RWPE2 (cell line): ENCODE measurements at regions not wholly inside any gene's neighbourhood (a gene's known extent, or its start where the extent isn't known, plus 50 kb on each side); places are given as distances from the start of the nearest gene placed in this dataset.

ENCODE experiments used
- ATAC-seq: fragments of 200-7000 bp; cut with Tn5 transposase; 3 replicates; pipeline ENCODE4 v1.9.1; 2021; ENCODE audit warnings: low read depth
- DNase-seq: peaks from one replicate; pipeline ENCODE4 v3.0.0-alpha.2; 2020; ENCODE audit warnings: low spot score
- H3K27ac ChIP-seq: fragments of 450-650 bp; 2 replicates; pipeline ENCODE4 v1.5.1; 2017; ENCODE audit warnings: mild to moderate bottlenecking; ENCODE audit not compliant: poor library complexity, severe bottlenecking
- H3K27me3 ChIP-seq: fragments of 250-450 bp; sonication (Bioruptor Pico); 2 replicates; pipeline ENCODE4 v1.5.1; 2021; ENCODE audit warnings: mild to moderate bottlenecking, moderate library complexity; ENCODE audit not compliant: insufficient read depth, poor library complexity, severe bottlenecking
- H3K36me3 ChIP-seq: fragments of 250-450 bp; sonication (Bioruptor Pico); 2 replicates; pipeline ENCODE4 v1.5.1; 2020; ENCODE audit warnings: low read depth, mild to moderate bottlenecking, moderate library complexity
- H3K4me1 ChIP-seq: fragments of 250-450 bp; sonication (Bioruptor Pico); 2 replicates; pipeline ENCODE4 v1.5.1; 2021; ENCODE audit warnings: mild to moderate bottlenecking, moderate library complexity; ENCODE audit not compliant: insufficient read depth, poor library complexity, severe bottlenecking
- H3K4me3 ChIP-seq: fragments of 250-450 bp; sonication (Bioruptor Pico); 2 replicates; pipeline ENCODE4 v1.5.1; 2021; ENCODE audit warnings: mild to moderate bottlenecking, moderate library complexity; ENCODE audit not compliant: severe bottlenecking
- H3K9me3 ChIP-seq: fragments of 250-450 bp; sonication (Bioruptor Pico); 2 replicates; pipeline ENCODE4 v1.5.1; 2021; ENCODE audit warnings: mild to moderate bottlenecking, moderate library complexity; ENCODE audit not compliant: severe bottlenecking
- TF ChIP-seq, protein P1 (sequence below): fragments of 450-650 bp; IDR thresholded peaks from one replicate; pipeline ENCODE4 v1.5.1; 2017; ENCODE audit warnings: mild to moderate bottlenecking, moderate library complexity; ENCODE audit not compliant: poor library complexity, severe bottlenecking

DNA sequence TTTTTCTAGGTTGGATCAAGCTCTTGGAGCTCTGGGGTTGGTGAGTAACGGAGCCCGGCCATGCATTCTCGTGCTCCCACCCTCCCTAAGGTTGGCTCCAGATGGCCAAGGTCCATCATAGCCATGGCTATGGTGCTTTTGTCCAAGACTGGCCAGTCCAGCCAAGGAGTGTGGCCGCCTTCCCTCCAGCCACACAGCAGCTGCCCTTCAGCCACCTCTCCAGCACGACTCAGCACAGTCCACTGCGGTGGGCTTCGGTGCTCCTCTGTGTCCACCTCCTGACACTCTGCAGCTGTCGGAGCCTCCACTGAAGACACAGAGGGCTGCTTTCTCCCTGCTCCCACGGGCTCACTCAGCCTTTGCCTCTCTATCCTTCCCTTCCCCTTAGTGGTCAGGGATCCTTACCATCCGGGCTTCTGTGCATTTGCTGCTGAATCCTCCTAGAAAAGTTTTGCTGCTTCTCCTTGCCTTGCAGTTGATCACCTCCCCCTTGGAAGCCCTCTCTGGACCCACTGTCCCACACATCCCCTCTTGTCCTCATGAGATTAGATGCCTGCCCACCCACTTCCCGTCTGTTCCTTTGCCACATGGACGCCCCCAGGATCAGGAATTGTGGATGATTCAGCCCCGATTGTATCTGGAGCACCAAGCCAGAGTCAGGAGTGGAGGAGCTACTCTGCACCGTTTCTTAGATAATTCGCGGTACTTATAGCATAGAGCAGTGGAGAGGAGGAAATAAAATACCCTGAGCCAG, 177.1 kb upstream of the COPS8 start:
- Histone ChIP-seq H3K27me3 (no peaks in the 10 kb centered on the region), H3K9me3 (no peaks in the 10 kb centered on the region), H3K4me3 (no peak overlapping the region), H3K36me3 (no peaks in the 10 kb centered on the region), H3K4me1 (no peaks in the 10 kb centered on the region), H3K27ac (no peak overlapping the region)
- no peak for DNase-seq
- TF ChIP-seq, protein P1, sequence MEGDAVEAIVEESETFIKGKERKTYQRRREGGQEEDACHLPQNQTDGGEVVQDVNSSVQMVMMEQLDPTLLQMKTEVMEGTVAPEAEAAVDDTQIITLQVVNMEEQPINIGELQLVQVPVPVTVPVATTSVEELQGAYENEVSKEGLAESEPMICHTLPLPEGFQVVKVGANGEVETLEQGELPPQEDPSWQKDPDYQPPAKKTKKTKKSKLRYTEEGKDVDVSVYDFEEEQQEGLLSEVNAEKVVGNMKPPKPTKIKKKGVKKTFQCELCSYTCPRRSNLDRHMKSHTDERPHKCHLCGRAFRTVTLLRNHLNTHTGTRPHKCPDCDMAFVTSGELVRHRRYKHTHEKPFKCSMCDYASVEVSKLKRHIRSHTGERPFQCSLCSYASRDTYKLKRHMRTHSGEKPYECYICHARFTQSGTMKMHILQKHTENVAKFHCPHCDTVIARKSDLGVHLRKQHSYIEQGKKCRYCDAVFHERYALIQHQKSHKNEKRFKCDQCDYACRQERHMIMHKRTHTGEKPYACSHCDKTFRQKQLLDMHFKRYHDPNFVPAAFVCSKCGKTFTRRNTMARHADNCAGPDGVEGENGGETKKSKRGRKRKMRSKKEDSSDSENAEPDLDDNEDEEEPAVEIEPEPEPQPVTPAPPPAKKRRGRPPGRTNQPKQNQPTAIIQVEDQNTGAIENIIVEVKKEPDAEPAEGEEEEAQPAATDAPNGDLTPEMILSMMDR = no peak
- no peak for ATAC-seq

DNA sequence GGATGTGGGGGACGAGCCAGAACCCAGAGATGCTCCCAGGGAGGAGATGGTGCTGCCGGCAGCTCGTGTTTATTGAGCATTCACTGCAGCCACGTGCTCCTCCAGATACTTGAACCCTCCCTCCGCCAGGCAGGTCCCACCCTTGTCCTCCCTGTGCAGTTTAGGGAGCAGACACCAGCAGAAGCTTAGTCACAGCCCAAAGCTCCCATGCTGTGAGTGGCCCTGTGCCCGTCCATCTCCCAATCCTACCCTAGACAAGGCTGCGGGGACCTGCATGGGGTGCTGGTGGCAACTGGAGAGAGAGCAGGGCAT, 176.5 kb upstream of the COPS8 start:
- Histone ChIP-seq H3K4me3 (no peak overlapping the region), H3K27me3 (no peaks in the 10 kb centered on the region), H3K4me1 (no peaks in the 10 kb centered on the region), H3K27ac (no peak overlapping the region), H3K9me3 (no peaks in the 10 kb centered on the region), H3K36me3 (no peaks in the 10 kb centered on the region)
- no peak for DNase-seq
- TF ChIP-seq, protein P1 = no peak
- no peak for ATAC-seq

DNA sequence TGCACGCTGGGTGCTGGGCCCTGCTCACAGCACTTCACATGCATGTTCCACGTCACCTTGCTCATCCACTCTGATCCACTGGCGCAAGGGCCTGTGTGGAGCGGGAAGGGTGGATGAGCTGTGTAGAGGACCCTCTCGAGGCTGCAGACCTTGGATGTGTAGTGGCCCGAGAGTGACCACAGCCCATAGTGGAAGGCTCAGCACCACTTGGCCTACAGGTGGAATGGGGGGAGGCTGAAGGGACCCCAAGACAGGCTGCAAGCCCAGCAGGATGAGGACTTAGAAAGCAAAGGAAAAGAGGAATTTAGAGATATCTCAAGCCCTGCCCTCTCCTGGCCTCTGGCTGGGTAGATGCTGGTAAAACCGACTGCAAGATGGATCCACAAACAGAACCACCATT, 175.9 kb upstream of the COPS8 start:
- DNase-seq (no peak), ATAC-seq (no peak)
- no peaks in the 10 kb centered on the region for H3K27me3 ChIP-seq
- no peak overlapping the region for H3K4me3 ChIP-seq
- H3K9me3 ChIP-seq = no peaks in the 10 kb centered on the region
- H3K36me3 ChIP-seq = no peaks in the 10 kb centered on the region
- H3K4me1 ChIP-seq = no peaks in the 10 kb centered on the region
- H3K27ac ChIP-seq = no peak overlapping the region
- TF ChIP-seq, protein P1 = no peak

DNA sequence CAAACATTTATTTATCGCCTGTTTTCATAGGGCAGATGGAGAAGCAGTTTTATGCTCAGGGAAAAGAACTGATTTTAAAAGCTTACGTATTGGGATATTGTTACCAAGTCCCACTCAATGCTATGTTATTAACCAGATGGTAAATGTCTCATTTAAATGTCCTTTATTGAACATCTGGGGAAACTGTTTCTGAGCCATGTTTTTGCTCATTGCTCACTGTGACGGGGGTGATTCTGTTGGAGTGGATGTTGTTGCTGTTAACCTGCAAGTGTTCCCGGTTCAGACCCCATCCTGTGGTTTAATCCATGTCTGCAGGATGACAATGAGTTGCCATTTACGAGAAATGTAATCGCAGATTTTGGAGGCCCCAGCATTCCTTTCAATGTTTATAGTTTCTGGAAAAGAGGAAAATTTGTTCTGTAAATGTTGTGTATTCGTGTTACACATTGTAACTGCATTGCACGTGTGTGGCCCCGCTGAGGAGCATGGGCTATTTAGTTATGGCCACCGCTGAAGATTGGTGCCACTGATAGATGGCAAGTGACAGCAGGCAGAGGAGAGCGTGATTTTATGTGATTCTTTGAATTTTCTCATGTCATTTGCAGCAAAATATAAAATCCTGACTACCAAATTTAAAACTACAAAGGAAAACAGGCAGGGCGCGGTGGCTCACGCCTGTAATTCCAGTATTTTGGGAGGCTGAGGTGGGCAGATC, 174.8 kb upstream of the COPS8 start:
- DNase-seq (no peak), ATAC-seq (no peak)
- TF ChIP-seq, protein P1 = no peak
- Histone ChIP-seq H3K9me3 (no peaks in the 10 kb centered on the region), H3K4me1 (no peaks in the 10 kb centered on the region), H3K4me3 (no peak overlapping the region), H3K27ac (no peak overlapping the region), H3K27me3 (no peaks in the 10 kb centered on the region), H3K36me3 (no peaks in the 10 kb centered on the region)
